Neural cell (in vitro differentiated cells): ENCODE measurements at regions not wholly inside any gene's neighbourhood (a gene's known extent, or its start where the extent isn't known, plus 50 kb on each side); places are given as distances from the start of the nearest gene placed in this dataset.

Source experiments
- H2AFZ ChIP-seq: fragments of 200-600, 300-800 bp; sonication (generic), shearing (Covaris generic); 2 replicates; pipeline ENCODE4 v1.6.0; 2014; ENCODE audit warnings: low read depth, mild to moderate bottlenecking, antibody characterized with exemption, low read length, moderate library complexity
- H3F3A ChIP-seq: fragments of 200-600 bp; shearing (Covaris generic); 2 replicates; pipeline ENCODE4 v1.6.1; 2016; ENCODE audit warnings: mild to moderate bottlenecking, moderate library complexity, mixed read lengths, antibody characterized with exemption, low read length; ENCODE audit not compliant: insufficient read depth, poor library complexity, severe bottlenecking
- H3K27ac ChIP-seq: fragments of 200-600, 300-800 bp; sonication (generic), shearing (Covaris generic); 2 replicates; pipeline ENCODE4 v1.5.1; 2014; ENCODE audit warnings: mild to moderate bottlenecking, low read length, moderate library complexity
- H3K27me3 ChIP-seq: fragments of 300-800, 200-600 bp; sonication (generic), shearing (Covaris generic); 2 replicates; pipeline ENCODE4 v1.6.0; 2014; ENCODE audit warnings: mild to moderate bottlenecking, low read depth, low read length, moderate library complexity; ENCODE audit not compliant: insufficient read depth
- H3K36me3 ChIP-seq: fragments of 300-800, 200-600 bp; sonication (generic), shearing (Covaris generic); 2 replicates; pipeline ENCODE4 v1.5.1; 2014; ENCODE audit warnings: mild to moderate bottlenecking, antibody characterized with exemption, low read length, moderate library complexity; ENCODE audit not compliant: insufficient read depth
- H3K4me2 ChIP-seq: fragments of 300-800, 200-600 bp; sonication (generic), shearing (Covaris generic); 2 replicates; pipeline ENCODE4 v1.6.0; 2014; ENCODE audit warnings: mild to moderate bottlenecking, low read length
- H3K4me3 ChIP-seq: fragments of 300-800, 200-600 bp; sonication (generic), shearing (Covaris generic); 2 replicates; pipeline ENCODE4 v1.5.1; 2014; ENCODE audit warnings: mild to moderate bottlenecking, low read length, moderate library complexity
- H3K79me2 ChIP-seq: fragments of 200-600 bp; shearing (Covaris generic); replicated peaks from 2 replicates; pipeline ENCODE4 v1.6.0; 2014; ENCODE audit warnings: mild to moderate bottlenecking, low read length, moderate library complexity; ENCODE audit not compliant: insufficient read depth
- H3K9ac ChIP-seq: fragments of 300-800, 200-600 bp; sonication (generic), shearing (Covaris generic); 2 replicates; pipeline ENCODE4 v1.6.1; 2016; ENCODE audit warnings: mild to moderate bottlenecking, low read length, mixed read lengths
- H3K9me2 ChIP-seq: fragments of 200-600 bp; shearing (Covaris generic); 2 replicates; pipeline ENCODE4 v1.6.1; 2016; ENCODE audit warnings: mild to moderate bottlenecking, low read length, mixed read lengths; ENCODE audit not compliant: insufficient read depth
- H3K9me3 ChIP-seq: fragments of 200-600, 300-800 bp; sonication (generic), shearing (Covaris generic); 2 replicates; pipeline ENCODE4 v1.6.1; 2016; ENCODE audit warnings: mild to moderate bottlenecking, mixed run types, low read length, moderate library complexity, mixed read lengths
- H4K20me1 ChIP-seq: fragments of 200-600 bp; shearing (Covaris generic); 2 replicates; pipeline ENCODE4 v1.6.1; 2016; ENCODE audit warnings: mild to moderate bottlenecking, mixed run types; ENCODE audit not compliant: insufficient read depth
- CTCF ChIP-seq: fragments of 450-650 bp; IDR thresholded peaks from 2 replicates; pipeline ENCODE4 v1.5.1; 2014; ENCODE audit warnings: antibody characterized with exemption, mild to moderate bottlenecking, moderate library complexity; ENCODE audit not compliant: poor library complexity, severe bottlenecking
- EP300 ChIP-seq: fragments of 450-650 bp; conservative IDR thresholded peaks from 2 replicates; pipeline ENCODE4 v1.6.1; 2014; ENCODE audit warnings: antibody characterized with exemption, mild to moderate bottlenecking, moderate library complexity; ENCODE audit not compliant: poor library complexity, severe bottlenecking
- EZH2 ChIP-seq: fragments of 200-600, 300-800 bp; shearing (Covaris generic), sonication (generic); IDR thresholded peaks from 2 replicates; pipeline ENCODE4 v1.6.1; 2014; ENCODE audit warnings: antibody characterized with exemption, low read length, borderline replicate concordance, mild to moderate bottlenecking; ENCODE audit not compliant: insufficient read depth, poor library complexity, severe bottlenecking
- MXI1 ChIP-seq: fragments of 450-650 bp; conservative IDR thresholded peaks from 2 replicates; pipeline ENCODE4 v1.6.1; 2014; ENCODE audit warnings: antibody characterized with exemption, mild to moderate bottlenecking; ENCODE audit not compliant: poor library complexity, severe bottlenecking
- POLR2AphosphoS5 ChIP-seq: IDR thresholded peaks from 2 replicates; pipeline ENCODE4 v1.6.1; 2012
- RAD21 ChIP-seq: fragments of 450-650 bp; conservative IDR thresholded peaks from 2 replicates; pipeline ENCODE4 v1.6.1; 2014; ENCODE audit warnings: antibody characterized with exemption, mild to moderate bottlenecking, moderate library complexity
- REST ChIP-seq: IDR thresholded peaks from 2 replicates; pipeline ENCODE4 v1.6.1; 2012; ENCODE audit warnings: borderline replicate concordance
- SMC3 ChIP-seq: fragments of 450-650 bp; conservative IDR thresholded peaks from 2 replicates; pipeline ENCODE4 v1.6.1; 2014; ENCODE audit warnings: antibody characterized with exemption, mild to moderate bottlenecking, moderate library complexity; ENCODE audit not compliant: poor library complexity
- TAF1 ChIP-seq: IDR thresholded peaks from 2 replicates; pipeline ENCODE4 v1.6.1; 2012; ENCODE audit warnings: low read depth

GRCh38 chr7:444606-445005 lies 75.0 kb downstream of the PDGFA start:
- Histone ChIP-seq H4K20me1 (no peaks in the 10 kb centered on the region), H3K4me2 (no peak overlapping the region), H3K4me3 (no peak overlapping the region), H2AFZ (no peak overlapping the region), H3K79me2 (no peaks in the 10 kb centered on the region), H3K9me2 (no peaks in the 10 kb centered on the region), H3K9me3 (no peaks in the 10 kb centered on the region), H3F3A (no peaks in the 10 kb centered on the region), H3K9ac (no peak overlapping the region), H3K36me3 (no peaks in the 10 kb centered on the region), H3K27ac (no peak overlapping the region), H3K27me3 (no peaks in the 10 kb centered on the region)
- TF ChIP-seq EP300 (no peak), MXI1 (no peak), TAF1 (no peak), EZH2 (no peak), REST (no peak), SMC3 (no peak)

- Histone ChIP-seq H3K79me2 (no peaks in the 10 kb centered on the region), H3K27ac (no peak overlapping the region), H3F3A (no peaks in the 10 kb centered on the region), H3K4me2 (no peak overlapping the region), H3K4me3 (no peak overlapping the region), H2AFZ (no peak overlapping the region), H3K27me3 (no peaks in the 10 kb centered on the region), H3K9ac (no peak overlapping the region), H3K9me2 (no peaks in the 10 kb centered on the region), H4K20me1 (no peaks in the 10 kb centered on the region), H3K36me3 (no peaks in the 10 kb centered on the region), H3K9me3 (no peaks in the 10 kb centered on the region)
- TF ChIP-seq POLR2AphosphoS5: no peak
- no peak for TF ChIP-seq REST
- no peak for TF ChIP-seq TAF1
- no peak for TF ChIP-seq EP300
- TF ChIP-seq EZH2: no peak
- TF ChIP-seq CTCF: no peak
- TF ChIP-seq RAD21: no peak
Measured at GRCh38 chr7:445020-445419, 74.6 kb downstream of the PDGFA start.
